ENCODE measurements at regions not wholly inside any gene's neighbourhood (a gene's known extent, or its start where the extent isn't known, plus 50 kb on each side); places are given as distances from the start of the nearest gene placed in this dataset.

DNA sequence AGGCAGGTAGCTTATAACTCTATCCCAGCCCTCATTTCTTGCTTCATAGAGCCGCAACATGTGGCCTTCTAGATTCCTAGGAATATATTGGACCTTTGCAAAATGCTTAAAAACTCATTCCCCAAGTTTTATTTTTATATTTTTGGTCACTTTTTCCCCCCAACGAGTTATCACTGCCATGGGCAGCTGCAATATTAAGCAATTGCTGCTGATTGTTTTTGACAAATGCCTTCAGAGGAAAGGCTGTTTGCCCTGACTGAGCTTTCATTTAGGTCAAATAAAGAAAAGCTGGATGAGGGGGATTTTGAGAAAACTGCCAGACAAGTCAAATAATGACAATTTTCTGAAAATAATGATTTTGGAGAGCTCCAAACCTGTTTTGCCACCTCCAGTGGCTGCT, 976.9 kb upstream of the MBL2 start:
- no peak for DNase-seq

DNA sequence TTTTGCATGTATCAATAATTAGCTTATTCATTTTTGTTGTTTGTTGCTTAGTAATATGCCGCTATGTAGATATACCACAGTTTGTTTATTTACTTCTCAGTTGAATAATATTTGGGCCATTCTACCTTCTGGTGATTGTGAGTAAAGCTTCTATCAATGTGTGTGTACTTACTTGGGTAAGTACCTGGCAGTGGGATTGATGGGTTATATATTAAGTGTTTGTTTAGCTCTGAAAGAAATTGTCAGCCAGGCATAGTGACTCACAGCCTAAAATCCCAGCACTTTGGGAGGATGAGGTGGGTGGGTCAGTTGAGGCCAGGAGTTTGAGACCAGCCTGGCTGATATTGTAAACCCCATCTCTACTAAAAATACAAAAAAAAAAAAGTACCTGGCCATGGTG, 975.7 kb upstream of the MBL2 start:
- DNase-seq = no peak

DNA sequence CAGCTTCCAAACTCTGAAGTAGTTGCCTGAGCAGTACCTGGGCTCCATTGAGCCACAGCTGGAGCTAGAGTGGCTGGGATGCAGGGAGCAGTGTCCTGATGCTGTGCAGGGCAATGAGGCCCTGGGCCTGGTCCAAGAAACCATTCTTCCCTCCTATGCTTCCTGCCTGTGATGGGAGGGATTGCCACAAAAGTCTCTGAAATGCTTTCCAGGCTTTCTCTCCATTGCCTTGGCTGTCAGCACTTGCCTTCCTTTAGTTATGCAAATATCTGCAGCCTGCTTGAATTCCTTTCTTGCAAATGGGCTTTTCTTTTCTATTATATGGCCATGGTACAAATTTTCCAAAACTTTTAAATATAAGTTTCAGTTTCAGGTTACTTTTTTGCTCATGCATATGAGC, 972.2 kb upstream of the MBL2 start:
- no peak for DNase-seq

DNA sequence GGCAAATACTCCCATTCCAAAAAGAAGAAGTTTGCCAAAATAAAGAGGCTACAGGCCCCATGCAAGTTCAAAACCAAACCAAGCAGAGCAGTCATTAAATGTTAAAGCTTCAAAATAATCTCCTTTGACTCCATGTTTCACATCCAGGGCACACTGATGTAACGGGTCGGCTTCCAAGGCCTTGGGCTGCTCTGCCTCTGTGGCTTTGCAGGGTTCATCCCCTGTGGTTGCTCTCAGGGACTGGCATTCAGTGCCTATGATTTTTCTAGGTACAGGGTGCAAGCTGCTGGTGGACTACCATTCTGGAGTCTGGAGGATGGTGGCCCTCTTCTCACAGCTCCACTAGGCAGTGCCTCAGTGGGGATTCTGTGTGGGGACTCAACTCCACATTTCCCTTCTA, 971.6 kb upstream of the MBL2 start:
- no peak for DNase-seq

DNA sequence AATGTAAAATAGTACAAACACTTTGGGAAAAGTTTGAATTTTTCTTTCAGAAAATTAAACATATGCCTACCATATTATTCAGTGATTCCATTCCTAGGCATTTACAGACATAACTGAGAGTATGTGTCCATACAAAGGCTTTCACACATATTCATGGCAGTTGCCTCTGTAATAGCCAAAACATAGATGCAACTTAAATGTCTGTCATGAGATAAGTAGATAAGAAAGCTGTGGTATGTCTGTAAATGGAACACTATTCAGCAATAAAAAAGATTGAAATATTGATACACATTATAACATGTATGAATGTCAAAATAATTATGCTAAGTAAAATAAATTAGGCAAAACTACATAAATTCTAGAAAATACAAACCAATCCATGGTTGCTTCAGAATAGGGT, 964.5 kb upstream of the MBL2 start:
- DNase-seq = no peak

DNA sequence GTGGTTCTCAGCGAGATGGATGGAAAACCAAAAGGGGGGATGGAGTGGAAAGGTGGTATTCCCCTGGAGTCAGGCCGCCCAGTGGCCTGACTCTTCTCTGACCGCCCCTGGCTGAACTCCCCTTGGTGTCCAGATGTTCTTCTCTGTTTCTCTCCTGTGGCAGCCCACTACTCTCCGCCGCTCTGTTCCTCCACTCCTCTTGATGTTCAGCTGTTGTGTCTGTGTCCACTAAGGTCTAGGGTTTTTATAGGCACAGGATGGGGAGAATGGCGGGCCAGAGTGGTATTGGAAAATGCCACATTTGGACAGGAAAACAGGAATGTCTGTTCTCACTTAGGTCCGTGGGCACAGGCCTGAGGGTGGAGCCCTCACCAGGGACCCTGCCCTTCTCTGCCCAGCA, 954.3 kb upstream of the MBL2 start:
- no peak for DNase-seq

DNA sequence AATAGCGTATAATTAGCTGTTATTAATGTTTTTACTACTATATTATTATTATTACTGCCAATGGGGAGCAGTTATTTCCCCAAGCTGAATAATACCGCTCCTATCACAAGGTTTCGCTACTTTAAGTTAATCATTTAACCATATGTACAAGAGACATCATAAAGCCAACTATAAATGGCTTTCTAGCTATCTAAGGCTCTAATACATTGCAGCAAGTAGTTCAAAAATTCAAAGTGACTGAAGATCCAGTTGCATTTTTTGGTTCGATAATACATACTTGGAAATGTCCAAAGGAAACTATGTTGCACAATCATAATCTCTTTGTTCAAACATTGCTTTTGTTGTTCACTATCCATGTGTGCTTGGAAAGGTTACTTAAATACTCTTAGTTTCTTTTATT, 952.0 kb upstream of the MBL2 start:
- no peak for DNase-seq

DNA sequence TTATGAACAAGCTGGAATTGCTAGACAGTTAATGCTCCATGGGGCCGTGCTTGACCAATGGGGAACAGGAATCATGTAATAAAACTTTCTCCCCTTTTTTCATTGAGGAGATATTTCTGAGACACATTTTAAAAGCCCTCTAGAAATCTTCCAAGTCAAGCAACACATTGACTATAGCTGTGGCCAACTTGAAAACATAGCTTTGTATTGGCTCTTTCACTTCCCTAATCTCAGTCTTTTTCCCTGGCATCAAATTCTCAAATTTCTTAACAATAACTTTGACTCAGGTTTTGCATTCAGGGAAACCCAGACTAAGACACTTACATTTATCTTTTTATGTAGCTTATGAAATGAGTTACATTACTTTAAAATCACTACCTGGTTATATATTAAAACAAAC, 947.1 kb upstream of the MBL2 start:
- DNase-seq = no peak

DNA sequence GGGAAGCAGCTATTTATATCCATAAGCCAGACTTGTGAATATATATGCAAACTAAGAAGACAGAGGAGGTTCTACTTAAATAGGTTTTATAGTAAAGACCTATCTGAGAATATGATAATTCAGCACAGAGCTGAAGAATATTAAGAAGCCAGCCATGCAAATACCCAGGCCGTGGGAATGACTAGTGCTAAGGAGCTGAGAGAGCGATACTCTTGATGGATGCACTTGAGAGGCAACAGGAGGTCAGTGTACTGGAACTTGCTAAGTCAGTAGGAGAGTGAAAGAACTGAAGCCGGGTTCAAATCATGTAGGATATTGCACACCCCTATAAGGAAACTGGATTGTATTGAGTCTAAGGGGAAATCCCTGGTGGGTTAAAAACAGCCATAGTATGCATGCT, 943.6 kb upstream of the MBL2 start:
- no peak for DNase-seq

DNA sequence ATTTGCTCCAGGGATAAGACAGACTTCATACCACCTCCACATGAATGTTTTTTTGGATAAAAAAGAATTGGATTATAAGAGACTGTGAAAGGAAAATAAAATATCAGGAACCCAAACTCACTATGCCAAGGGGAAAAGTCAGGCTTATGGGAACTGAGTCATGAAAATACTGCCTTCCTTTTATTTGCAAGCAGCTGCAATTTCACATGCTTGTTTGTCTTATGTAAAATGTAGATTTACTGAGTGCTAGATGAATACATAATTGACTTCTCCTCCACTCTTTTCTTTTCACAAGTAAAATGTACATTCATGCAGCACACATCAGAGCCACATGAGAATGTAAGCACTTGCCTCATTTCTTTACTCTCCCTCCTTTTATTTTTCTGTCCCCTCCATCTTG, 940.8 kb upstream of the MBL2 start:
- DNase-seq = no peak

DNA sequence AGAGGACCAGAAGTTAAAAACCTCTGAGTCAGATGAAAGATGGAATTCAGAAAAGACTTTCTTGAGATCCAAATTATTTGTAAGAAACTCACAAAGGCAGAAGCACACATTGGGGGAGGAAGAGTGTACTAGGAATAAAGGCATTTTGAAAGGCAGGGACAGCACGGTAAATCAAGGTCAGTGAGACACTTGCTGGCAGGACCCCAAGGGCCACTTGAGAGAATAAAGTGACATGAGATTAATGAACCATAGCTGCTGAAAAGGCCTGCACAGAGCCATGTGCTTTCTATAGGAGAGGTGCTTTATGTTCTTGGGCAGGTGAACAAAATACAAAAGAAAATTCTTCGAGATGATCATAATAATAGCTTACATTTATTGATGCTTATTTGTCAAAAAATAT, 929.9 kb upstream of the MBL2 start:
- no peak for DNase-seq

DNA sequence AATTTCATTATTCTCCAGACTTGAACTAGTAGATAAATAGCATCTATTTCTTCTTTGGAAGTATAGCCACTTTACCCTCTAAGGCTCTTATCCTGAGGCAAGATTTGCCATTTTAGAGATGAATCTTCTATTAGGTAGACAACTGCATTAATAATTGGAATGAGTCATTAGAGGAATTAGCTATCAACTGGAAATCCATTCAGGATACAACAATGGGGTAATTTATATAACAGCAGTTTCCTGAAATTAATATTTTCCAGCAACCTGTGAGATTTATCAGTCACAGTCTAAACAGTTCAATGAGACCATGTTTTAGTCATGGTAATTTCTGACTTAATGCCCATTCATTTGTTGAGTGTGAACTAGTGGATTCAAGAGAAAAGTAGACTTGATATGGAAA, 928.6 kb upstream of the MBL2 start:
- DNase-seq = no peak

DNA sequence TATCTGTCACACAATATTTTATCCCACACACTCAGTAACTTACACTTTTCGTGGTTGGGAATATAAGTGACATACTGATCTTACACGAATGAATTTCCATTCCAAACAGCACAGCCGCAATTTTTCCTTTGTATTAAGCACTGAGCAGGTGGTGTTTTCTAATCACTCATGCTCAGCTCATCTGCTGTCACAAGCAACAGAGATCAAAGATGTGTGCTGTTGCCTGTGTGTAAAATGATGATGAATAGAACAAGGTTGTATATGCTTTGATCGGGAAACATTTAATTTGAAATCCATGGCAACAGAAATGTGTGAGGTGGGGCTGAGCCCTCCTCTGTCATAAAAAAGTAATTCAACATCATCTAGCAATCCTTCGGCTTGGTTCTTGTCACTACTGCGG, 927.7 kb upstream of the MBL2 start:
- DNase-seq = no peak

DNA sequence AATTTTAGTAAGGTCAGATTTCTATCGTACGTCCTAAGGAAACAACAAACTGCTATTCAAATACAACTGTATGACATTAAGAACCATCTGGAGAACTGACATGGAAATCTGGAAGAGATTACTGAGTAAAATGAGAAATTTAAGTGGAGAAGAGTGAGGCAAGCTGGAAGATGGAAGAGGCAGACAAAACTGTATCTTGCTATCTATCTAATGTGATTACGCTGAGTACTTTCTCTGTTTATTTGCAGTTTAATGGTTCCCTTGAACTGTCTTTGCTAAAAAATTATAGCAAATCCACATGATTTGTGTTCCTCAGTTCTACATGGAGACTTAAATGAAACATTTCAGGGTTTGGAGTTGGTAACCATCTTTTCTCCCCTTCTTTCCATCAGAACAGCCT, 927.1 kb upstream of the MBL2 start:
- DNase-seq = no peak

DNA sequence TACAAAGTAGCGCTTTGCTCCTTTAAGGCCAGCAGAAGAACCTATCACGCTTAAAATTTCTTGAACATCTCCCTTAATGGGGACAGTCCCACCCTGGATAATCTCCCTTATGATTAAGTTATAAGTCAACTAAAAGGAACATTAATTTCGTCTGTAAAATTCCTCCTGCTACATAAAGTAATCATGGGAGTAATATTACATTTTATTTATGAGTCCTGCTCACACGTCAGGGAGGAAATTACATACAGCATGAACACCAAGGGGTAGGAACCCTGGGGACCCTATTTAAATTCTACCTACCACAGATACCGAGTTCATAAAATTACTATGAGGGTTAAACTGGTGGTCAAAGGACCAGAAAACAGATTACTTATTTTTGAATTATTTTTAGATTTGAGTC, 926.6 kb upstream of the MBL2 start:
- no peak for DNase-seq

DNA sequence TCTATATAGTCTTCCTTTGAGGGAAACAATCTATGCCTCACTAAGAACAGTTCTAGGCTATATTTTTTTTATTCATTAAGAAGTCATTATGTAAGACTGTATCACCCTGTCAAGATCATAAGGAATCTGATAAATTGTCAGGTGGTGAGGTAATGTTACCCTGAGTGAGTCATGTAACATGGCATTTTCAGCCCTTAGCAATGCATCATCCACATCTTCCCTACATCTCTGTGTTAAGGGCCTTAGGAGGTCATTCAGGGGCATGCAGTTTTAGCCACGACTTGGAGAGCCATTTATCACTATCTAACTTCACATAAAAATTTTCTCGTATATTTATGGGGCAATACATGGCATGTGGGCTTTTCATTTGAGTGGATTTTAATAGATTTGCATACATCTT, 924.5 kb upstream of the MBL2 start:
- DNase-seq = no peak

DNA sequence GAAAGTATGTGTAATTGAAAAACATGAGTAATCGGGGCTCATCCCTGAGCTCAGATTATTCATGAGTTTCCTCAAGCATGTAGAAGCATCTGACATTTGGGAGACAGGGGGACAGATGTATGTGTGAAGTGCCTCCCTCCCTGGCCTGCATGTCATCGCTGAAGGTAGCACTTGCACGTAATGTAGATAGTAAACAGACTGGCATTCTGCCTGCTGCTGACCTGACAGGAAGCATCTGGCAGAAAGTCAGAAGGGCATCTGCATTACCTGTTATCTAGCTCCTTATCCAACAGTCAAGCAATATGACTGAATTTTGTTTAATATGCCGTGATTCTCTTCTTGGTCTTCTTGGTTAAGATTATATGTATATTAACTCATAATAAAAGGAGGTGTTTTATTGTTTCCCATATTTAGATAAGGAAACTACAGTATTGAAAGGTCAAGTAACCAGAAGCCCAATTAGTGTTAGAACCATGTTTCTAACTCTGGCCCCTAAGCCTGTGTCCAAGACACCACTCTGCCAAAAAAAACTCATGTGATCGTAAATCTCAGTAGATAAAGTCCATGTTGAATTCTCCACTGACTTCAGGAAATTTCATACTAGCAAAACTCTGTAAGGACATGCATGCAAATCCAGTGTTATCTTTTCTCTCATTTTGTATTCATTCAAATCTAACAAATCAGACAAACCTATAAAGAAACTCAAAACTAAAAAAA, 918.1 kb upstream of the MBL2 start:
- DNase-seq = no peak

DNA sequence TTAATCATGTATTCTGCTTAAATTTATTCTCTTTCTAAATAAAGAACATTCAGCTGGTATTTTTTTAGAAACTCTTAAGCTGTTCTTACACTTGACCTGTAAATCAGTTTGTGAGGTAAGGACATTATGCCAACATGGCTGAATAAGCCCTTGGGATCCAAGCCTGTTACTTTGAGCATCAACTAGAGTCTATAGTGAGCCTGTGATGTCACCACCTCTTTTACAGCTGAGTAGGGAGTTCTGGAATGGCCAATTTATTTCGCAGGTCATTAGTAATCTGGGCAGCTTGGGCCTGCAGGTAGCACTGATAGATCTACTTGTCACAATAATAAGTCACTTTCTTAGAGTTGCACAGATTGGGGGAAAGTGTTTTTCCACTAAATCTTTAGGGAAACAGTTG, 915.2 kb upstream of the MBL2 start:
- no peak for DNase-seq

DNA sequence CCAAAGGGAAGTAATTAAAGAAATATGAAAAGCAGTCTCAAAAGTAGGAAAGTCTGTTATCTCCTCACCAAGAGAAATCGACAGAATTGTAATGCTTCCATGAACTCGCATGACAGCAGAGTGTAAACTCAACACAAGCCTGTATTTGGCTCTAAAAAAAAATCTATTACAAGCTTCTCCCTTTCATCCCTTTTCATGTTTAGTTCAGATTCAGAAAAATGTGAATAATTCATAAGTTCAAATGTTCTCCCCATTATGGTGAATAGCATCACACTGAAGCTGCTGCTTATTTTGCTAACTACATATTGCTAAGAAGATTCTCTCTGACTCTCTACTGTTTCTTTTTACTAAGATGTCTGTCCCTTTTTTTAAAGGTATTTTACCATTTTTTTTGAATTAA, 910.3 kb upstream of the MBL2 start:
- no peak for DNase-seq

DNA sequence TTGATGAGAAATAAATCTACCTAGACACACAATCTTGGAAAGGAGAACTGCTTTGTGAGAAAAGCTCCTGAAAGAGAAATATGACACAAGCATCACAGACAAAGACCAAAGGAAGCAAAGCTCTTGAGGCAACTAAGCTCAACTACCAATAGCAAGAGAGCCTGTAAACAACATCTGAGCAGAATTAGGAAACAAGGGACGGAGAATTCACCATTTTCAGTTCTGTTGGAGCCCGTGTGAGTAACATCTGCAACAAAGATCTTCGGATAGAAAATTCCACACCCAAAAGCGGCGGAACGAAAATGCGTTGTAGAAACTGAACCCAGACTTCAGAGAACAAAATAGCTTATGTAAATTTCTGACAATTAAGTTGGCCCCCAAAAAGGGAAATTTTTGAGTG, 909.9 kb upstream of the MBL2 start:
- DNase-seq = no peak

DNA sequence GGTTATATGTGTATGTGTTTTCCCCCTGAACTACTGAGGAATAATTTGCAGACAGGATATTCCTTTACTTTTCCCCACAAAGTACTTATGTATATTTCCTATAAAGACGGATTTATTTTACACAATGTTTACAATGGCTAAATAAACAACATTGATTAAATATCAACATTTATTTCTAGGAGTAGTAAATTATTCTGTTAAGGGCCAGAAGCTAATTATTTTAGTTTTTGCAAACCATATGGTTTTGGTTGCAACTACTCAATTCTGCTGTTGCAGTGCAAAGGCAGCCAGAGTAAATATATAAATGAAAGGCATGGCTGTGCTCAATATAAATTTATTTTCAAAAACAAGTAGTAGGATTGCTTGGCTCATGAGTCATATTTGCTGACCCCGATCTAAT, 907.1 kb upstream of the MBL2 start:
- DNase-seq = no peak

DNA sequence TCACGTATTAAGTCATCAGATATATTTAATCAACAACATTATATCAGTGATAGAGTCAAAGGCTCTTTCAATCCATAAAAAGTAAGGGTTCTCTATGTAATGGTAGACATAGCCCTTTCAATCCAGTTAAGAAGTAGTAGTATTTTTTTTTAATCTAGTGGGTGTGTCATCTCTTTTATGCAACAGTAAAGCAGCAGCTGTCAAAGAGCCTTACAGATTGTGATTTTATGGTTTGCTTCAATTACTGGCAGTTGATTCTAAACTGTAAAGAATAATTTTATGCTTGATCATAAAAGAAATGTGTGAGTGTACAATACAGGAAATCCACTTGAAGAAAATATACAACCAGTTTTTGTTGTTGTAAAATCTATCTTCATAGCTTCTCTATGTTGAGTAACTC, 902.6 kb upstream of the MBL2 start:
- no peak for DNase-seq

DNA sequence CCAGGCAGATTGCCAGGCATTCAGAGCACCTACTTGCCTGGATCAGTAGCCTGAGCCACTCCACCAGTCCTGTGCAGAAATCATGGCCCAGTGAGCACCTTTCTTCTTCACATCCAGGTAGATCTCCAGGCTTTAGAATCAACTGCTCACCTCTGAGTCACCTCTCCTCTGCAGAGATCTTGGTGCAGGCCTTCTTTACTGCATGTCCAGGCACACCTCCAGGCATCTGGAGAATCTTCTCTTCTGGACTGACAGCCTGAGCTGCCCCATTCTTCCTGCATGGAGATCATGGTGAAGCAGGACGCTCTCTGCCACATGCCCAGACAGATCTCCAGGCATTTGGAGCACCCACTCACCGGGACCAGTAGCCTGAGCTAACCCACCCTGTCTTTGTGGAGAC, 894.5 kb upstream of the MBL2 start:
- DNase-seq = no peak

DNA sequence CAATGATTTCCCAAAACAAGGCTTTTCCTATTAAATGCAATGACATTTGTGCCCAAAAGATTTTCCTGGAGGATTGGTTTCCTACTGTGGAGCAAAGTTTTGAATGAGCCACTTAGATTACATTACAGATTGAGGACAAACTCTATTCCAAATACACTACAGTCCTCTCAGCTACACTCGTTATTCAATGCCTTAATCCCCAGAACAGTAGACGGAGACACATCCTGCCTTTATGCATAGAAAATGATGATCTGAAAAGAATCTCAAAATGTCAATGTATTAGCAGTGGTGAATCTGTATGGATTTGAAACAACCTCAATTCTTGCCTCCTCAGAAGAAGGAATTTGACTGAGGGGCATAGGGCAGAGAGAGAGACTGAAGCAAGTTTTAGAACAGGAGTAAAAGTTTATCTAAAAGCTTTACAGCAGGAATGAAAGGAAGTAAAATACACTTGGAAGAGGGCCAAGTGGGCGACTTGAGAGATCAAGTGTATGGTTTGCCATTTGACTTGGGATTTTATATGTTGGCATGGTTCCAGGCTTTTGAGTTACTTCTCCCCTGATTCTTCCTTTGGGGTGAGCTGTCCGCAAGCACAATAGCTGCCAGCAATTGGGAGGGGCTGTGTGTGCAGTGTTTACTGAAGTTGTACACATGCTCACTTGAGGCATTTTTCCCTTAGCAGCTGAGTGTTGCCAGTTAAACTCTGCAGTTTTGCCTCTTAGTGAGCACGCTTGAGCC, 891.9 kb upstream of the MBL2 start:
- no peak for DNase-seq

DNA sequence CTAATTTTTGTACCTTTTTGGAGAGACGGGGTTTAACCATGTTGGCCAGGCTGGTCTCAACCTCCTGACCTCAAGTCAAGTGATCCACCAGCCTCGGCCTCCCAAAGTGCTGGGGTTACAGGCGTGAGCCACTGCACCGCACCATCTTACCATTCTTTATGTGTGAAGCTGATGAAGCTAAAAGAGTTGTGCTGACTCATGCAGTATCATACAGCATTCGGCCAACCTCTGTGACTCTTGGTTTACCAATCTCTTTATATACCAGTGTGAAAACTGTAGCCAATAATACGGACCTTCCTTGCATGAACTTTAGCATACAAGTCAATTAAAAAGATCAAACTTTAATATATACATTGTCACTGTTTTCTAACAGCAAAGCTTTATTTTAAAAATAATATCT, 878.2 kb upstream of the MBL2 start:
- no peak for DNase-seq

Data from fibroblast of skin of right quadriceps (primary cell).